GM19238 (cell line): ENCODE measurements at regions not wholly inside any gene's neighbourhood (a gene's known extent, or its start where the extent isn't known, plus 50 kb on each side); places are given as distances from the start of the nearest gene placed in this dataset.

Experiments used
- DNase-seq: peaks from one replicate; pipeline ENCODE4 v3.0.0; 2011; ENCODE audit warnings: low spot score; ENCODE audit not compliant: insufficient read length

DNA sequence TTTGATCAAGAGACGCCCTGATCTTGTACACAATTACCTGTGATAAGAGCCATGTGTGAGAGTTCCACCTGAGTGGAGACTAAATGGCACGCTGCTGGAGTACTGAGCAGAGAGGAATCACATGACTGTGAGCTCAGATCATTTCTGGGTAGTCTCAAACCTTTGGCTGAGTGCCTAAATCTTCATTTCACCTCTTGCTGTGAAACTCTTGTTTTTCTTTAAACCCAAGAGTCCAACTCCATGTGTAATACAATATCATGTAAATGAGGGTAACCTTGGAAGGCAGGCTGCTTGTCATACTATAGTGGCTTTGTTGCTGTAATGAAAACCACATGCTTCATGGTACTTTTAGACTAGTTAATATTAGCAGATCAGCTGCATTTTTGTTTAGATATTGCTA lies 156.9 kb downstream of the CAND1 start:
- no peak for DNase-seq

- no peak for DNase-seq
Measured at GRCh38 chr12:67427336-67427735, 158.2 kb downstream of the CAND1 start.

- no peak for DNase-seq
Measured at GRCh38 chr12:67428431-67428830, 159.3 kb downstream of the CAND1 start.

DNA sequence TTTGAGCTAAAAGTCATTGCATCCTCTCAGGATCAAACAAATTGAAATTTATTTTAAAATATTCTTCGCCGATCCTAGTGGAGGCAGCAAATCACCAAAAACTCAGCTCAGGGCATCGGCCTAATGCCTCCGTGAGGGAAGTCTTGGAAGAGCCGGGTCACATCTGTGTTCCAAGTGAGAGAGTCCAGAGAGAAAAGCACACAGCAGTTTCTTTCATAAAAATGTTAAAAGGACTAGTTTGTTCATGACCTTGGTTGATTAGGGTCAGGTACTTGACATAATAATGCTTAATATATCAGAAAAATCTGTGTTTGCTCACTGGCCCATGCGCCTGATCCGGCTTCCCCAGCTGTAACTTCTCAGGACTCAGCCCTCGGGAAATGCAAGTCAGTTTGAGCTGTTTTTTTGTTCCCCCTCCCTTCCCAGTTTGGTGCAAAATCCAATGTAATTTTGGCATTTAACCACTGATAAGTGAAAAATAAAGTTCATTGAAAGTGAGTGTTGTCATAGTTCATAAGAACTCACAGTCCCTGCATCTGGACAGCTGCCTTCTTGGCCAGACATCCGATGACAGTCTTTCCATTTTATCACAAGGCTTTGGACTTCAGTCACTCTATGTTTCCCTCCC lies 161.7 kb downstream of the CAND1 start:
- DNase-seq = no peak

DNA sequence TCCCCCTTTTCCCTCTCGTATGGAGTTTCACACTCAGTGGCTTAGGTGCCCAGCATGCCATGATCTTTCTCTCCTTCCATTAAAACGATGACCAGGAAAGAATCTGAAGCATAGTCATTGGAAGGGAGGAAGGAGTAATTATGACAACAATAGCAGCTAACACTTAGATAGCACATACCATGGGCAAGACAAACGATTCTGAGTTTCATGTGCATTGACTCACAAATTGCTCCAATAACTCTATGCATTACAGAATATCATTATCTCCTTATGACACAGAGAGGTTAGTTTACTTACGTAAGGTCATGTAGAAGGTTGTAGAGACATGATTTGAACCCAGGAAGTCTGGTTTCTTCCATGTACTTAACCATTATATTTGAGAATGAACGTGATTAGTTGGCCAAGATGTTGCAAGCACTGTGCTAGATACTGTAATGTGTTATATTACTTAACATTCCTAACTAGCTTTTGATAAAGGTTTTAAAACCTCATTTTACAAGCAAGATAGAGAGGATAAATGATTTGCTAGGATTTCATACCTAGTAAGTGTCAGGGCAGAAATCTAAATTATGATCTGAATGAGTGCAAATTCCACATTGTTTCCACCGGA lies 162.4 kb downstream of the CAND1 start:
- DNase-seq = no peak

- DNase-seq = no peak
Measured at GRCh38 chr12:67433385-67434175, 164.4 kb downstream of the CAND1 start.

DNA sequence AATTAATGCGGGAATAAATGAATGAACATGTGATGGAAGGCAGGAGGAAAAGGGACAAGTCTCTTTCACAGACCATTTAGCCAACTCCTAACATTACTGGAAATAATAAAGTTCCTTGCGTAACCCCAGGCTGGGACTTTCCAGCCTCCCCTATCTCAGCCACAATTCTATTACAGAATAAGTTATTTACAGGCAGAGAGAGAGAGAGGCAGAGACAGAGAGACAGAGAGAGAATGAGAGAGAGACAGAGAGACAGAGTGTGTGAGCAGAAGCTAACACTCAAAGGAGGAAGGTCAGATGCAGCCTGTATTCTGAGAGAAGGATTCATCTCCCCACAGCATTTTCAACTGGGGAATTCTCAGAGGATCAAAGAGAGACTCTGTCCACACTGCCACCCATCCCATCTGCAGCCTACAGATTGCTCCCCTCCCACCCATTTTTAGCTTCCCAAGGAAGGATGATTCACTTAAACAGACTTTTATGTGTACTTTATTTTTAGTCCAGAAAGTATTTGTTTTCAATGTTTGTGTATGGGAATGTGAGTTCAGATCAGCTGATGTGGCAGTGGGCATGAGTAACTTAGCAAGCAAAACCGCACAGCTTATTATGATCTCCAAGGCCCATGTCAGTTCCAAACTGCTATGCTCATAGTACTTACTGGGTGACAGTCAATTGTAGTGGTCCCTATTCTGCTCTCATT lies 165.7 kb downstream of the CAND1 start:
- DNase-seq = no peak

GRCh38 chr12:67436230-67436629 lies 167.1 kb downstream of the CAND1 start:
- no peak for DNase-seq

DNA sequence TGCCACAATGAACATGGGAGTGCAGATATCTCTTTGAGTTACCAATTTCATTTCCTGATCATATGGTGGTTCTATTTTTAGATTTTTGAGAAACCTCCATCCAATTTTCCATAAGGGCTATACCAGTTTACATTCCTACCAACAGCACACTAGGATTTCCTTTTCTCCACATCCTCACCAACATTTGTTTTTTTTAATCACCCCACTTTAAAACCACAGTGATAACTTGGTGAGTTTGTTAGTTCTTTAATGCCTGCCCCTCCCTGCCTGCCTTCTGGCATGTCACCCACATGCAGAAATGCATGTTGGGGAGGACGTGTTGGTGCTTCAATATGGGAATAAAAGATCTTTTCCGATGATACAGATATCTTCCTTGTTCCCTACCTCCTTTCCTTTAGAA lies 167.9 kb downstream of the CAND1 start:
- DNase-seq = no peak

DNA sequence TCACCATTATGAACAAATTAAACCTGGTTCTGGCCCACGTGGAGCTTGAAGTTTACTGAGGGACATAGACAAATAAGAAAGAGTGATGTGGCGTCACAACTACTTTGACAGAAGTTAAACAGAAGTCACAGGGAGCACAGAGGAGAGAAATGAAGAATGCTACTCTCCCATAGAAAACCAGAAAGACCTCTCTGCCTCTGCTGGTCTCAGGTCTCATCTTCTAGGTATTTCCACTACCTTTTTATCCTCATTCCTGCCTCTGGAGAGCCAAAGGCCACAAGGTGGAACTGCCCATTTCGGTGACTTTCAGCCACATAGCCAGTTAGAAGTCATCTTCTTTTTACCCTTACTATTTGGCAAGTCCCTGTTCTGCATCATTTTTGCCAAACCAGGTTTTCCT lies 170.5 kb downstream of the CAND1 start:
- DNase-seq = no peak

DNA sequence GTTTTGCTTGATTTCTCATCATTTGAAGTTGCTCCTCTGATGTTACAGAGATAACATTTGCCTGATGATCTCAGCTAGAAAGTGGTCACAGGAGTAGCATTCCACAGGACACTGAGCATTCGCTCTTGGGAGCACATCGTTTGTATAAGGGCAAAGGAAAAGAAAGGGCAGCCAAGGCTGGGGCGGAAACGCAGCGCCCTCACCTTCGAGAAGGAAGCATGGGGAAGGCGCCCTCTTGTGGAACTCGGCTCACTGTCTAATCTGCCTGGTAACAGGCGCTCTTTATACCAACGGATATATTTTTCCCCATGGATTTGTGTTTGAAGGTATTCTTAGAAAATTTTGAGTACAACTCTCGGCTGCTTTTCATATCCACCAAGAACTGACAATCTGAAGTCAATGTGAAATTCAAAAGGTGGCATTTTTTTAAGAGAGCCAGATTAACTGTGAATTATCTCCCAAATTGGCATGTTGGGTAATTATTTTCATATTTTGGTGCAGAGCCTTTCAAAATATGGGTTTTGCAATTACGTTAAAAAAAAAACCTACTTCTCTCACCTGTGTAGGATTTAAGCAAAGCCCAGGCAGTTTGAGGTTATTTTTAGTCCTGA lies 172.7 kb downstream of the CAND1 start:
- peak; percentile 28 for DNase-seq

DNA sequence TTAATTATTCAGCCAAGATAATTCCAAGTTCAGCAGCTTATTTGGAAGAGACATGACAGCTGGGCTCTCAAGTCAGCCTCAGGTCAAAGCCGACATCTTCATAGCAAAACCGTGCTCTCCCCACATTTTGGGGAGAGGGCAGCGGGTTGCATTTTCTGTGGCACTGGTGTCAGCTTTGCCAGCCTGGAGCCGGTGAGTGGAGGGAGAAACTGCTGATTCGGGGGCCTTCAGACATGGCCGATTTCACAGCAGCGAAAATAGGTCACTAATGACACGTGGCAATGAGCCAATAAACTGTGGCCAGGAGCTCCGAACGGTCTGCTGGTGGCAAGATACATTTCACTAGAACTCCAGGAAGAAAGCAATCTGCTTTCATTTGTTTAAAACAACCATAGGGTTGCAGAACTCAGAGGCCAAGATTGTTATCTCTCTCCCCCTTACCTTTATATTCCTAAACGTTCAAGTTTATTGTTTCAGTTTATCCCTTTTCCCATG lies 173.2 kb downstream of the CAND1 start:
- no peak for DNase-seq

GRCh38 chr12:67442896-67443295 lies 173.7 kb downstream of the CAND1 start:
- no peak for DNase-seq

- DNase-seq = no peak
Measured at GRCh38 chr12:67444542-67444941, 175.4 kb downstream of the CAND1 start.

GRCh38 chr12:67446716-67447115 lies 177.6 kb downstream of the CAND1 start:
- no peak for DNase-seq

- no peak for DNase-seq
Measured at GRCh38 chr12:67447180-67447579, 178.0 kb downstream of the CAND1 start.

- DNase-seq = no peak
Measured at GRCh38 chr12:67449591-67450052, 180.5 kb downstream of the CAND1 start.

GRCh38 chr12:67450441-67450840 lies 181.3 kb downstream of the CAND1 start:
- DNase-seq = no peak

DNA sequence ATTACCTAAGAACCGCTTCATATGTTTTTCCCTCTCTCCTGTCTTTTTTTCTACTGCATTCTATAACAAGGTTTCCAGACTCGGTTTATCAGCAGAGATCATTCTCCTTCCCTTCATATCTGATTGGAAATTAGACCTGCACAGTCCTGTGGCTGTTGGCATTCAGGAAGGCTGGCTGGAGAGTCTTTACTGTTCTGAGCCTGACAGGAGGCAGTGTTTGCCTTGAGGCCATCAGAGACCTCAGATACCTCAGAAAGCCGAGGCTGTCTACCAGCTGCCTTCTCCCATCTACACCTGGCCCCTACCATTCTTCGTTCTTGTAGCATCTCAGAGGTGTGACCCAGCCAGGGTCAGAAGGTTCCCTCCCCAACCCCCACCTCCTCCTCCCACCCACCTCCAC lies 182.0 kb downstream of the CAND1 start:
- DNase-seq = no peak

GRCh38 chr12:67452119-67452805 lies 183.1 kb downstream of the CAND1 start:
- DNase-seq = no peak

DNA sequence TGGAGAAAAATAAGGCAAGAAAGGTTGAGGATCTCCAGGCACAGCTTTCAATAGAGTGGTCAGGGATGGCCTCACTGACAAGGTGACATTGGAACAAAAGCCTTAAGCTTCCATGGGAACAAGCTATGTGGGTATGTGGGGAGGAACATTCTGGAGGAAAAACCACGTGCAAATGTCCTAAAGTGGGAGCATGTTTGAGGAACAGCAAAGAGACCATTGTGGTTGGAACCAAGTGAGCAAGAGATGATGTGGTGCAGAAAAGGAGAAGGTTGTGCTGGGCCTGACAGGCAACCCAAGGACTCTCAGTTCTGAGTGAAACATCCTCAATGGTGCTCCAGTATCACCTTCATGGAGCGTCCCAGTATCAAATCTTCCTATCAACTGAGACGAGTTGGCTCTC lies 184.0 kb downstream of the CAND1 start:
- DNase-seq = no peak
